PC-3 (cell line): ENCODE measurements at regions not wholly inside any gene's neighbourhood (a gene's known extent, or its start where the extent isn't known, plus 50 kb on each side); places are given as distances from the start of the nearest gene placed in this dataset.

Experiments used
- ATAC-seq: fragments of 200-7000 bp; cut with Tn5 transposase; 2 replicates; pipeline ENCODE4 v1.9.1; 2020; ENCODE audit warnings: mild to moderate bottlenecking, moderate library complexity
- BruUV-seq: library from RNA; stranded (reverse); fragments of 400-500 nt; replicated peaks from 2 replicates; lab custom pipeline; 2021; lab: Mats Ljungman, UMichigan
- CTCF ChIA-PET: fragments of 300-600 bp; sonication (Branson Sonifier 250); formaldehyde crosslinking; loops from one replicate; lab custom pipeline; 2022; ENCODE audit warnings: antibody characterized with exemption; lab: Charles Lee
- POLR2A ChIA-PET: fragments of 300-600 bp; sonication (Branson Sonifier 250); formaldehyde crosslinking; loops from one replicate; lab custom pipeline; 2022; ENCODE audit warnings: antibody characterized with exemption; ENCODE audit not compliant: unreplicated experiment; lab: Charles Lee
- DNase-seq: peaks from one replicate; pipeline ENCODE4 v3.0.0-alpha.2; 2015
- H2AFZ ChIP-seq: fragments of 300-600 bp; sonication (generic); 2 replicates; pipeline ENCODE4 v1.6.0; 2016; ENCODE audit warnings: antibody characterized with exemption, low read length
- H3F3A ChIP-seq: fragments of 300-600 bp; sonication (generic); one replicate; pipeline ENCODE4 v1.6.0; 2017; ENCODE audit warnings: antibody characterized with exemption, low read length, control low read depth, mild to moderate bottlenecking; ENCODE audit not compliant: unreplicated experiment
- H3K27ac ChIP-seq: fragments of 300-600 bp; sonication (generic); 2 replicates; pipeline ENCODE4 v1.5.1; 2016; ENCODE audit warnings: mild to moderate bottlenecking, low read length
- H3K27me3 ChIP-seq: fragments of 300-600 bp; sonication (generic); 2 replicates; pipeline ENCODE4 v1.6.1; 2016; ENCODE audit warnings: low read length, mixed read lengths
- H3K36me3 ChIP-seq: fragments of 300-600 bp; sonication (generic); 2 replicates; pipeline ENCODE4 v1.6.1; 2016; ENCODE audit warnings: low read depth, mixed run types, low read length, mixed read lengths
- H3K4me1 ChIP-seq: fragments of 300-600 bp; sonication (generic); 2 replicates; pipeline ENCODE4 v1.5.1; 2016; ENCODE audit warnings: low read length; ENCODE audit not compliant: insufficient read depth
- H3K4me2 ChIP-seq: fragments of 300-600 bp; sonication (generic); 2 replicates; pipeline ENCODE4 v1.6.0; 2016; ENCODE audit warnings: low read length
- H3K4me3 ChIP-seq: fragments of 300-600 bp; sonication (generic); 2 replicates; pipeline ENCODE4 v1.5.1; 2016; ENCODE audit warnings: mild to moderate bottlenecking, low read length, mixed read lengths
- H3K79me2 ChIP-seq: fragments of 300-600 bp; sonication (generic); 2 replicates; pipeline ENCODE4 v1.6.1; 2017; ENCODE audit warnings: low read length, mixed read lengths
- H3K9ac ChIP-seq: fragments of 300-600 bp; sonication (generic); 2 replicates; pipeline ENCODE4 v1.6.0; 2016; ENCODE audit warnings: mild to moderate bottlenecking, low read length
- H3K9me2 ChIP-seq: fragments of 300-600 bp; sonication (generic); replicated peaks from 2 replicates; pipeline ENCODE4 v1.6.1; 2016; ENCODE audit warnings: mixed run types, low read length, mixed read lengths
- H3K9me3 ChIP-seq: fragments of 300-600 bp; sonication (generic); 2 replicates; pipeline ENCODE4 v1.6.1; 2016; ENCODE audit warnings: low read length, mixed read lengths
- H4K20me1 ChIP-seq: fragments of 300-600 bp; sonication (generic); 2 replicates; pipeline ENCODE4 v1.6.1; 2016; ENCODE audit warnings: low read length, mixed read lengths
- CTCF ChIP-seq: fragments of 300-600 bp; sonication (generic); conservative IDR thresholded peaks from 2 replicates; pipeline ENCODE4 v1.5.1; 2017; ENCODE audit warnings: antibody characterized with exemption, low read depth, mild to moderate bottlenecking, low read length
- EZH2 ChIP-seq: fragments of 300-600 bp; sonication (generic); IDR thresholded peaks from one replicate; pipeline ENCODE4 v1.6.1; 2017; ENCODE audit warnings: antibody characterized with exemption, mild to moderate bottlenecking, low read length; ENCODE audit not compliant: unreplicated experiment
- EZH2phosphoT487 ChIP-seq: fragments of 300-600 bp; sonication (generic); IDR thresholded peaks from 2 replicates; pipeline ENCODE4 v1.6.1; 2018; ENCODE audit warnings: mild to moderate bottlenecking, antibody characterized with exemption, low read length, borderline replicate concordance
- intact Hi-C: fragments of 100-400 bp; cut with micrococcal nuclease; formaldehyde crosslinking; loops from 2 replicates; pipeline ENCODE4 v1.9.0; 2023

DNA sequence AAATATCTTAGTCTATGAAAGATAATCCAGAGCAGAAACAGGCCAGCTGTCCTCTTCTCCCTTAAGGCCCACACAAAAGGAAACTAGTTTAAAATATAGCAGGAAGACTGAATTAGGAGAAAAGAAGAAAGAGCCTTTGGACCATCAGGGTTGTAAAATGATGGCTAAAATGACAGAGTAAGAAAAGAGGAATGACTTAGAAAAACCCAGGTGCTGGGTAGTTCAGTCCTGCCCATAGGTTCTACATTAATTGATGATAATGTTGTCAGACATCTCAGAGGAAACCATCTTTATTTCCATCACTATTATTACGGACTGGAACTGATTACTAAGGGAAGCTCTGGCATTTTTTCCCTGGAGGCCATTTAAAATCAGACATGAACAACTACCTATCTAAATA, 142.8 kb upstream of the STT3B start:
- Histone ChIP-seq H3K79me2 (no peaks in the 10 kb centered on the region), H3K27me3 (no peaks in the 10 kb centered on the region), H3K36me3 (no peaks in the 10 kb centered on the region), H3F3A (no peaks in the 10 kb centered on the region), H3K9me2 (no peaks in the 10 kb centered on the region), H2AFZ (no peak overlapping the region), H3K9ac (no peak overlapping the region), H3K4me3 (no peak overlapping the region), H3K9me3 (no peaks in the 10 kb centered on the region), H3K4me1 (no peaks in the 10 kb centered on the region), H3K4me2 (no peak overlapping the region), H3K27ac (no peak overlapping the region), H4K20me1 (no peaks in the 10 kb centered on the region)
- POLR2A ChIA-PET: no interaction called here
- ATAC-seq (no peak), DNase-seq (no peak)
- BruUV-seq: no TSS peak
- TF ChIP-seq EZH2 (no peak), CTCF (no peak), EZH2phosphoT487 (no peak)
- CTCF ChIA-PET: no interaction called here
- intact Hi-C loops: no loop called here

GRCh38 chr3:31390466-31390865, 142.3 kb upstream of the STT3B start:
- H3F3A ChIP-seq: no peaks in the 10 kb centered on the region
- H3K4me1 ChIP-seq: no peaks in the 10 kb centered on the region
- CTCF ChIA-PET: no interaction called here
- H3K27me3 ChIP-seq: no peaks in the 10 kb centered on the region
- TF ChIP-seq CTCF (no peak), EZH2 (no peak), EZH2phosphoT487 (no peak)
- intact Hi-C loops: no loop called here
- H3K4me3 ChIP-seq: no peak overlapping the region
- POLR2A ChIA-PET: interaction anchor here (0.6 kb wide), 1 partner anchor 127 kb away, joined by 3 read pairs; no protein-coding TSS in a partner anchor
- no peak overlapping the region for H3K27ac ChIP-seq
- no peak for DNase-seq
- H3K79me2 ChIP-seq: no peaks in the 10 kb centered on the region
- ATAC-seq: no peak
- no peak overlapping the region for H2AFZ ChIP-seq
- H3K9ac ChIP-seq: no peak overlapping the region
- no peaks in the 10 kb centered on the region for H3K9me2 ChIP-seq
- H4K20me1 ChIP-seq: no peaks in the 10 kb centered on the region
- H3K4me2 ChIP-seq: no peak overlapping the region
- no peaks in the 10 kb centered on the region for H3K9me3 ChIP-seq
- no TSS peak for BruUV-seq
- H3K36me3 ChIP-seq: no peaks in the 10 kb centered on the region

DNA sequence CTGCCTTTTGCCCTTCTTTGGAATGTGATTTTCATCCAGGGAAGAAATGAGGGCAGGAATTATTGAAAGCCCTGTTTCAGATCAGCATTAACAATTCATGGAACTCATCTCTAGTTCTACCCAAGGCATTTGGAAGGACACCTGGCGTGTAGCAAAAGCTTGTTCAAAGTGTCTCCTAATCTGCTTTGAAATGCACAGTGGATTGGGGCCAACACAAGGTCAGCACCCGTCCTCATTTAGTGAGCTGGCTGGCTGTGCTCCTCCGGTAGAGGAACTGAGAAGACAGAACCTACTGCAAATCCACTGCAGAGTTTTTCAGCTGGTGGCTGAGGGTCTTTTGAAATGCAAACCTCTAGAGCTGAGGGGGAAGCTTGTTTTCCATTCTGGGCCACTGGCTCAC, 141.6 kb upstream of the STT3B start:
- POLR2A ChIA-PET: no interaction called here
- no peaks in the 10 kb centered on the region for H3K79me2 ChIP-seq
- no peaks in the 10 kb centered on the region for H3K9me3 ChIP-seq
- H3K9me2 ChIP-seq: no peaks in the 10 kb centered on the region
- H3K4me2 ChIP-seq: no peak overlapping the region
- H3K27me3 ChIP-seq: no peaks in the 10 kb centered on the region
- no peaks in the 10 kb centered on the region for H3K4me1 ChIP-seq
- no peak for TF ChIP-seq EZH2
- TF ChIP-seq EZH2phosphoT487: no peak
- TF ChIP-seq CTCF: no peak
- no peaks in the 10 kb centered on the region for H3K36me3 ChIP-seq
- H2AFZ ChIP-seq: no peak overlapping the region
- CTCF ChIA-PET: no interaction called here
- H3K27ac ChIP-seq: no peak overlapping the region
- no TSS peak for BruUV-seq
- intact Hi-C loops: no loop called here
- no peaks in the 10 kb centered on the region for H4K20me1 ChIP-seq
- H3F3A ChIP-seq: no peaks in the 10 kb centered on the region
- DNase-seq (no peak), ATAC-seq (no peak)
- H3K9ac ChIP-seq: no peak overlapping the region
- no peak overlapping the region for H3K4me3 ChIP-seq
